ENCODE measurements at regions not wholly inside any gene's neighbourhood (a gene's known extent, or its start where the extent isn't known, plus 50 kb on each side); places are given as distances from the start of the nearest gene placed in this dataset.

DNA sequence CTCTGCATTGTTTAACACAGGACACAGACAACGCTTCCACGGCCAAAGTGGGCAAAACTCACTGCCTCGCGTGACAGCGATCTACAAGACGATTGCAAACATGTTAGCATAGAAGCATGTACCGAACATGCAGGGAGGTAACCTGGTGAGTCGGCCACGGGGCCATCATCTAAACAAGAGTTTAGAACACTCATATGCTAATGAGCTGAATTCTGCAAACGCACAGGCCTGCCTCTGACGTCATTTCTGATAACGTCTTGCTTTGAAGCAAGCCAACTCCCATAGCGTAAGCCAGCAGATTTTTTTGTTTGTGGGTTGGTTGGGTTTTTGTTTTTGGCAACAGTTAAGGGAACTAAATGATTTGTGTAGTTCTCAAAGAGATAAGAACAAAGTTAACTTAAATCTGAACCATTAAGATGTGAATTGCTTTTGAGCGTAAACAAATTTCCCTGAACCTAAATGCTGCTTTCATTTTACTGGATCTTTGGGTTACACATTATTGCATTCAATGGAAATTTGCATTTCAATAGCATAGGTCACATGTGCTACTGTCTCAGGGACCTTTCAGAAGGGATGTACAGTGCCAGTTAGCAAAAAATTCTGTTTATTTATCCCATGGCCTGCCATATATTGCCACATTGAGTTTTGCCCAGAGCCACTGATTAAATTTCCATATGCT is 184.5 kb upstream of the PDE10A start:
- TF ChIP-seq, protein P1, sequence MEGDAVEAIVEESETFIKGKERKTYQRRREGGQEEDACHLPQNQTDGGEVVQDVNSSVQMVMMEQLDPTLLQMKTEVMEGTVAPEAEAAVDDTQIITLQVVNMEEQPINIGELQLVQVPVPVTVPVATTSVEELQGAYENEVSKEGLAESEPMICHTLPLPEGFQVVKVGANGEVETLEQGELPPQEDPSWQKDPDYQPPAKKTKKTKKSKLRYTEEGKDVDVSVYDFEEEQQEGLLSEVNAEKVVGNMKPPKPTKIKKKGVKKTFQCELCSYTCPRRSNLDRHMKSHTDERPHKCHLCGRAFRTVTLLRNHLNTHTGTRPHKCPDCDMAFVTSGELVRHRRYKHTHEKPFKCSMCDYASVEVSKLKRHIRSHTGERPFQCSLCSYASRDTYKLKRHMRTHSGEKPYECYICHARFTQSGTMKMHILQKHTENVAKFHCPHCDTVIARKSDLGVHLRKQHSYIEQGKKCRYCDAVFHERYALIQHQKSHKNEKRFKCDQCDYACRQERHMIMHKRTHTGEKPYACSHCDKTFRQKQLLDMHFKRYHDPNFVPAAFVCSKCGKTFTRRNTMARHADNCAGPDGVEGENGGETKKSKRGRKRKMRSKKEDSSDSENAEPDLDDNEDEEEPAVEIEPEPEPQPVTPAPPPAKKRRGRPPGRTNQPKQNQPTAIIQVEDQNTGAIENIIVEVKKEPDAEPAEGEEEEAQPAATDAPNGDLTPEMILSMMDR (IDR thresholded peaks at IDR 0.05; ENCODE audit: borderline replicate concordance, extremely low read depth, low read length, poor library complexity, severe bottlenecking), result no peak
- no peak for TF ChIP-seq EZH2 (IDR thresholded peaks at IDR 0.05; ENCODE audit: borderline replicate concordance, low read depth, low read length, severe bottlenecking)

Measured in DND-41 (cell line).